GM19328 (cell line): ENCODE measurements at regions not wholly inside any gene's neighbourhood (a gene's known extent, or its start where the extent isn't known, plus 50 kb on each side); places are given as distances from the start of the nearest gene placed in this dataset.
"Not testable (repeated sequence)": the region's sequence is repeated elsewhere in the genome, so short reads cannot be mapped to it uniquely, and the experiment has no call there.

Experiments used
- ATAC-seq: cut with Tn5 transposase; IDR thresholded peaks from one replicate; pipeline ENCODE4 v1.9.1; 2021; ENCODE audit warnings: mild to moderate bottlenecking, moderate library complexity; ENCODE audit not compliant: unreplicated experiment

- no peak for ATAC-seq
These were observed 522.4 kb upstream of the NAALADL2 start for GRCh38 chr3:174336784-174337183.

GRCh38 chr3:174337227-174337626, 521.9 kb upstream of the NAALADL2 start:
- no peak for ATAC-seq

GRCh38 chr3:174340624-174341587, 518.2 kb upstream of the NAALADL2 start:
- no peak for ATAC-seq

- no peak for ATAC-seq
These were observed 517.0 kb upstream of the NAALADL2 start for GRCh38 chr3:174342171-174342570.

DNA sequence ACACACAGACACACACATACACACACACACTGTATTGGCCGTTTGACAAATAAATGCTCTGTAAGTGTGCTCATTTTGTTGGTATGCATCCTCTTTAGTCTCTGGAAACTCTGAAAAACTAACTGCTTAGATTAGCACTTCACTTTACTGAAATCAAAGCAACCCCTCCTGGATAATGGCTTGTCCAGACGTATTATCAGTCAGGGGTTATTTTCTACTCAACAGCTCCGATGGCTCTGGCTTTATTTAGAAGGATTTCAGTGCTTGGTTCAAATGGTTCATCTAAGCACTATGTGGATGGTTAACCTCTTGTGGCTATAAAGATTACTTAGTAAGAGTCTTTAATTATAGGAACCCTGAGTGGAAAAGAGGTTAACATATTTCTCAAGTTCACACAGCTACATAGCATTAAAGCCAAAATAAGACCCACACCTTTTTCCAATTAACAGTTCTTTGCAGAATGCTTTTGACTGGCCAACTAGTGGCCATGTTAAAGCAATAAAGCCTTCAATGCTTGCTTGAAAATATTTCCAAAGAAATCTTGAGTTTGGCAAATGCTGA, 516.1 kb upstream of the NAALADL2 start:
- no peak for ATAC-seq

DNA sequence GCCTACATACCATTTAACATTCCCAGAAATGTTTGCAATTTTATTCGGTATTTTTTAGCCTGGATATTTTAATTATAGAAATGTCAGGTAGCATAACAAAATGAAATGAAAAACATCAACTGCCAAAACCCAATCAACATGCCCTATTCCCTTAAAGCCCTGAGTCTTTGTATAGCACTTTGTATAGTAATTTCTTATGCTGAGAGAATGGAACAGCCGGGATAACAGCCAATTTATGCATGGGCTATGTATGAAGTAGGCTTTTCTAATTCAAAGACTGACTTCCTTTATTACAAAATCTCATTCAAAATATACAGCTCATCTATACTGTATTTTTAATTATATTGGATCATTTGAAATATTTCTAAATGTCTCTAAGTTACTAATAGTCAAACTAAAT, 513.0 kb upstream of the NAALADL2 start:
- no peak for ATAC-seq

- ATAC-seq = no peak
These were observed 512.6 kb upstream of the NAALADL2 start for GRCh38 chr3:174346571-174346970.

GRCh38 chr3:174347474-174348138, 511.5 kb upstream of the NAALADL2 start:
- ATAC-seq = no peak

DNA sequence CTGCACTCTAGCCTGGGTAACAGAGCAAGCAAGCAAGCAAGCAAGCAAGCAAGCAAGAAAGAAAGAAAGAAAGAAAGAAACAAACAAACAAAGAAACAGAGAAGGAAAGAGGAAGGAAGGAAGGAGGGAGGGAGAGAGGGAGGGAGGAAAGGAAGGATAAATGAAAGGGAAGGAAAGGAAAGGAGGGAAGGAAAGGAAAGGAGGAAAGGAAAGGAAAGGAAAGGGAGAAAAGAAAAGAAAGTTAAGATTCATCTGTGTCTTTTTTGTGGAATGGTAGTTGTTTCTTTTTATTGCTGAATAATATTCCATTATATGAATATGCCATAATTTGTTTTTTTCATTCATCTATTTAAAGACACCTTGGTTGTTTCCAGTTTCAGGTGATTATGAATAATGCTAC, 506.9 kb upstream of the NAALADL2 start:
- ATAC-seq = no peak

GRCh38 chr3:174355505-174355904, 503.6 kb upstream of the NAALADL2 start:
- ATAC-seq = no peak

DNA sequence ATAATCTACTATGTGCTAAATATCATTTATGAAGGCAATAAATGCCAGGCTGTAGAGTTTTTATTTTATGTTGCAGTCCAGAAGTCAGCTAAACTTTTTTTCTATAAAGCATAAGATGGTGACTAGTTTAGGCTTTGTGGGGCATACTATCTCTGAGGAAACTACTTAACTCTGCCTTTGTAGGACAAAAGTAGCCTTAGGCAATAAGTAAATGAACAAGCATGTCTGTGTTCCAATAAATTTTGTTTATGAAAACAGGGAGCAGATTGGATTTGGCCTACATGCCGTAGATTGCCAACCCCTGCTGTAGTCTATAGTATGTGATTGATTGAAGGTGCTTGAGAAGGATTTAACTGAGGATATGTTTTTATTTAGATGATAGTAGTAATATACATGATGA, 502.5 kb upstream of the NAALADL2 start:
- no peak for ATAC-seq

GRCh38 chr3:174358252-174358651, 500.9 kb upstream of the NAALADL2 start:
- no peak for ATAC-seq

DNA sequence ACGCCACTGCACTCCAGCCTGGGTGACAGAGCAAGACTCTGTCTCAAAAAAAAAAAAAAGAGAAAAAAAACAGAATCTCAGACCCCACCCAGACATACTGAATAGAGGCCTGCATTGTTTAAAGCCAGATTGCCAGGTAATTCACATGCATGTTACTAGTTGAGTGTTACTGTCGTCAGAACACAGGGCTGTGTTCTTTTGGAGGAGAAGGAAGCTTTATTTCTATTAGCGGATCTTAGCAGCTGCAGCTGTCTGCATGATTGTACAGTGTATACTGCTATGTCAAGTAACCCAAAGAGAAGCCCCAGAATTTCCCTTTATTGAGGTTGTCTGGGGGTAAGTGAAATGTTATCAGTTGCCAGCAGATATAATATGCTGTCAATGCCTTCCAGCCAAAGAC, 496.6 kb upstream of the NAALADL2 start:
- ATAC-seq = no peak

- no peak for ATAC-seq
These were observed 495.9 kb upstream of the NAALADL2 start for GRCh38 chr3:174363256-174363655.

- ATAC-seq = no peak
These were observed 493.3 kb upstream of the NAALADL2 start for GRCh38 chr3:174365796-174366195.

DNA sequence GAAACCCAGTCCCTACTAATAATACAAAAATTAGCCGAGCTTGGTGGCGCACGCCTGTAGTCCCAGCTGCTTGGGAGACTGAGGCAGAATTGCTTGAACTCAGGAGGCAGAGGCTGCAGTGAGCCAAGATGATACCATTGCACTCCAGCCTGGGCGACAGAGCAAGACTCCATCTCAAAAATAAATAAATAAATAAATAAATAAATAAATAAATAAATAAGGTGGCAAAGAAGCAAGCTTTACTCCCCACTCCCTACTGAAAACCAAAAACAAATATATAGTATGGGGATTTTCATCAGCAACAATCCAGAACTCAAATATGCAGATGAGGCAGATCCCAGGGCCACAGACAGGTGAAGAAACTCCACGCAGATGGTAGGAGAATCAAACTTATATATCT, 492.2 kb upstream of the NAALADL2 start:
- ATAC-seq = not testable (repeated sequence)

DNA sequence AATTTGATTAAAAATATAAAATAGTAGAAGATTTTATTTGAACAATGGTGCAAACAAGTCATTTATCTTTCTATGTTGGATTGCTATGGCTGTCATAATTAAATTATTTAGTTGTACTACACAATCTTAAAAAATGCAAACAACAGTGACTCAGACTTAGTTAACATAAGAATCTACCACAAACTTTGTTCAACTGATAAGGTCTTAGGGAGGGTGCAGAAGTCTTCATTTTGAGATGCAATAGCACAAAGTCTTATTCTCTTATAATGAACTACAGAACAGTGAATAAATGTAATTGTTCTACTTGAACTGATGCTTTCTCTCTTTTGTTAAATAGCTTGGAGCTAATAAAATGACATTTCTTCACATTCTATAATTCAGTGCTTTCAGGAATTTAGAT, 482.8 kb upstream of the NAALADL2 start:
- no peak for ATAC-seq

DNA sequence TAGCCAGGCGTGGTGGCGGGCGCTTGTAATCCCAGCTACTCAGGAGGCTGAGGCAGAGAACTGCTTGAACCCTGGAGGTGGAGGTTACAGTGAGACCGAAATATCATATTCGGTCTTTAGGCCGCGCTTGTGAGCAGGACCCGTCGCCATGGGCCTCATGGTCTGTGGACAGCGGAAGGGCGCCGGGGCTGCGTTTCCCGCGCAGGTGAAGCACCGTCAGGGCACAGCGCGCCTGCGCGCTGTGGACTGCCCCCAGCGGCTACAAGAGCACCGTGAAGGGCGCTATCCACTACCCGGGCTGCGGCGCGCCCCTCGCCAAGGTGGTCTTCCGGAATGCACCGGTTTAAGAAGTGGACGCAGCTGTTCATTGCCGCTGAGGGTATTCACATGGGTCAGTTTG, 482.0 kb upstream of the NAALADL2 start:
- ATAC-seq = no peak

DNA sequence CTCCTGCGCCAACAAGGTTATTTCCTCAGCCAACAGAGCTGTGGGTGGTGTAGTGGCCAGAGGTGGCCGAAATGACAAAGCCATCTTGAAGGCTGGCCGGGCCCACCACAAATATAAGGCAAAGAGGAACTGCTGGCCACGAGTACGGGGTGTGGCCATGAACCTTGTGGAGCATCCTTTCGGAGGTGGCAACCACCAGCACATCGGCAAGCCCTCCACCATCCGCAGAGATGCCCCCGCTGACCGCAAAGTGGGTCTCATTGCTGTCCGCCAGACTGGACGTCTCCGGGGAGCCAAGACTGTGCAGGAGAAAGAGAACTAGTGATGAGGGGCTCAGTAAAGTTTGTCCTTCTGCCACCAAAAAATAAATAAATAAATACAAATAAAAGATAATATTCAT, 481.4 kb upstream of the NAALADL2 start:
- ATAC-seq = no peak

GRCh38 chr3:174382878-174383277, 476.3 kb upstream of the NAALADL2 start:
- ATAC-seq = no peak

DNA sequence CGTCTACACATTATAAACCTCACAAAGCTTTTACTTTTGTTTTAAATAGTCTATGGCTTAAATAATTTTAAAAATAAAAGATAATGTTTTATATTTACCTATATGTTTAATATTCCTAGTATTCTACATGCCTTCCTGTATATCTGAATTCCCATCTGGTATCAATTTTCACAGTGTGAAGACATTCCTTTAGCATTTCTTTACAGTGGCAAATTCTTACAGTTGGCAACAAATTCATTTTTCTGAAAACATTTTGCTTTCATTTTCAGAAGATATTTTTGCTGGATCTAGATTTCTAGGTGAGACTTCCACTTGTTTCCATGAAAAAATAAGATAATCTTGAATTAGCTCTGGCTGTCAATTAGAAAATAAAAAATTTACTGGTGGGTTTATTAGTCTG, 471.4 kb upstream of the NAALADL2 start:
- no peak for ATAC-seq

DNA sequence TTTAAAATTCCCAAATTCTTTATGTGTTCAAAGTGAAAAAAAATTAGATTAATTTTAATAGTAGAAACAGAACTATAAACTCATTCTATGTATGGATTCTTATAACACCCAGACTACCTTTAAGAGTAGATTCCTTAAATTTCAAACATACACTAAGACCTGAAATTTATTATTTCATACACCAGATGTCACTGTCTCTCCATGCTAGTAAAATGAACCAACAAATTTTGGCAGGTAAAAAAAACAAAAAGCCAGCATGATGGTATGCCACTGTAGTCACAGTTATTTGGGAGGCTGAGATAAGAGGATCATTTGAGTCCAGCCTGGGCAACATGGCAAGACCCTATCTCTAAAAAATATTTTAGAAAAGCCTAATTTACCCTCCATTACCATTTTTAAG, 461.3 kb upstream of the NAALADL2 start:
- ATAC-seq = no peak
